ENCODE measurements at regions not wholly inside any gene's neighbourhood (a gene's known extent, or its start where the extent isn't known, plus 50 kb on each side); places are given as distances from the start of the nearest gene placed in this dataset.

GRCh38 chr15:52994290-52994689 lies 204.2 kb upstream of the ONECUT1 start:
- TF ChIP-seq CTCF (conservative IDR thresholded peaks at IDR 0.05) (no peak), ZFX (IDR thresholded peaks at IDR 0.05) (no peak)

Measured in C4-2B (cell line).